OCI-LY3 (cell line): ENCODE measurements at regions not wholly inside any gene's neighbourhood (a gene's known extent, or its start where the extent isn't known, plus 50 kb on each side); places are given as distances from the start of the nearest gene placed in this dataset.

Source experiments
- EZH2phosphoT487 ChIP-seq: fragments of 200-600 bp; shearing (Covaris generic); IDR thresholded peaks from 2 replicates; pipeline ENCODE4 v1.6.1; 2018; ENCODE audit warnings: antibody characterized with exemption, mixed run types, low read depth
- TF ChIP-seq, protein P1 (sequence below): fragments of 200-600, 300-600 bp; sonication (generic); IDR thresholded peaks from 2 replicates; pipeline ENCODE4 v1.5.1; 2014; ENCODE audit warnings: antibody characterized with exemption, low read length, low read depth

GRCh38 chr3:83477563-83477962 is 1481.2 kb upstream of the CADM2 start:
- TF ChIP-seq, protein P1, sequence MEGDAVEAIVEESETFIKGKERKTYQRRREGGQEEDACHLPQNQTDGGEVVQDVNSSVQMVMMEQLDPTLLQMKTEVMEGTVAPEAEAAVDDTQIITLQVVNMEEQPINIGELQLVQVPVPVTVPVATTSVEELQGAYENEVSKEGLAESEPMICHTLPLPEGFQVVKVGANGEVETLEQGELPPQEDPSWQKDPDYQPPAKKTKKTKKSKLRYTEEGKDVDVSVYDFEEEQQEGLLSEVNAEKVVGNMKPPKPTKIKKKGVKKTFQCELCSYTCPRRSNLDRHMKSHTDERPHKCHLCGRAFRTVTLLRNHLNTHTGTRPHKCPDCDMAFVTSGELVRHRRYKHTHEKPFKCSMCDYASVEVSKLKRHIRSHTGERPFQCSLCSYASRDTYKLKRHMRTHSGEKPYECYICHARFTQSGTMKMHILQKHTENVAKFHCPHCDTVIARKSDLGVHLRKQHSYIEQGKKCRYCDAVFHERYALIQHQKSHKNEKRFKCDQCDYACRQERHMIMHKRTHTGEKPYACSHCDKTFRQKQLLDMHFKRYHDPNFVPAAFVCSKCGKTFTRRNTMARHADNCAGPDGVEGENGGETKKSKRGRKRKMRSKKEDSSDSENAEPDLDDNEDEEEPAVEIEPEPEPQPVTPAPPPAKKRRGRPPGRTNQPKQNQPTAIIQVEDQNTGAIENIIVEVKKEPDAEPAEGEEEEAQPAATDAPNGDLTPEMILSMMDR = no peak
- TF ChIP-seq EZH2phosphoT487 = no peak
